ENCODE measurements at regions not wholly inside any gene's neighbourhood (a gene's known extent, or its start where the extent isn't known, plus 50 kb on each side); places are given as distances from the start of the nearest gene placed in this dataset.

DNA sequence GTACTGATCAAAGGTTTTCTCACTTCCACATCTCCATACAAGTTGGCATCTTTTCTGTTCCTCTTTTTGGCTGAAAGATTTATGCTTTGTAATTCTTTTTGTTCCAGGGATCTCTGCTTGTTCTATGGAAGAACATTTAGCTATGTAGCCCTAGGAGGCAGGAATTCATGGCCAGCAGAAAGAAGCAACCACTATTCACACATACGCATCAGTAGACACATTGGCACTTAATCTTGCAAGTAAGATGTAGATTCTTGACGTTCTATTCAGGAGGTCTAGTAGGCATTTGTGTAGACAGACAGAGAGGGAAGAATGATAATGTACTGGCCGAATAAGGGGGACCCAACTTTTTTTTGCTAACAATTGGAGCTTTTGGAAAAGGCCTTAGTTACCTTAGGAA, 336.0 kb downstream of the NUF2 start:
- TF ChIP-seq, protein P1, sequence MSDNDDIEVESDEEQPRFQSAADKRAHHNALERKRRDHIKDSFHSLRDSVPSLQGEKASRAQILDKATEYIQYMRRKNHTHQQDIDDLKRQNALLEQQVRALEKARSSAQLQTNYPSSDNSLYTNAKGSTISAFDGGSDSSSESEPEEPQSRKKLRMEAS (CRISPR knock-in tag; IDR thresholded peaks at IDR 0.05), result no peak
- no peak for TF ChIP-seq ZNF423 (CRISPR knock-in tag; IDR thresholded peaks at IDR 0.05)
- TF ChIP-seq ATF2 (CRISPR knock-in tag; IDR thresholded peaks at IDR 0.05; ENCODE audit: borderline replicate concordance, low read depth), result no peak
- no peak for TF ChIP-seq CTCF (IDR thresholded peaks at IDR 0.05)
- no peak for TF ChIP-seq TCF7 (CRISPR knock-in tag; IDR thresholded peaks at IDR 0.05; ENCODE audit: low read depth)
- TF ChIP-seq NFYB (CRISPR knock-in tag; conservative IDR thresholded peaks at IDR 0.05; ENCODE audit: low read depth), result no peak
- TF ChIP-seq USF1 (CRISPR knock-in tag; IDR thresholded peaks at IDR 0.05), result no peak
- TF ChIP-seq TP53 (CRISPR knock-in tag; IDR thresholded peaks at IDR 0.05), result no peak

Measured in WTC11 (cell line).